Right lung (tissue), 2 donors: ENCODE measurements at regions not wholly inside any gene's neighbourhood (a gene's known extent, or its start where the extent isn't known, plus 50 kb on each side); places are given as distances from the start of the nearest gene placed in this dataset.

ENCODE experiments used
- DNase-seq, 2 donors: peaks; one replicate each; pipeline ENCODE4 v3.0.0-alpha.2; 2013

DNA sequence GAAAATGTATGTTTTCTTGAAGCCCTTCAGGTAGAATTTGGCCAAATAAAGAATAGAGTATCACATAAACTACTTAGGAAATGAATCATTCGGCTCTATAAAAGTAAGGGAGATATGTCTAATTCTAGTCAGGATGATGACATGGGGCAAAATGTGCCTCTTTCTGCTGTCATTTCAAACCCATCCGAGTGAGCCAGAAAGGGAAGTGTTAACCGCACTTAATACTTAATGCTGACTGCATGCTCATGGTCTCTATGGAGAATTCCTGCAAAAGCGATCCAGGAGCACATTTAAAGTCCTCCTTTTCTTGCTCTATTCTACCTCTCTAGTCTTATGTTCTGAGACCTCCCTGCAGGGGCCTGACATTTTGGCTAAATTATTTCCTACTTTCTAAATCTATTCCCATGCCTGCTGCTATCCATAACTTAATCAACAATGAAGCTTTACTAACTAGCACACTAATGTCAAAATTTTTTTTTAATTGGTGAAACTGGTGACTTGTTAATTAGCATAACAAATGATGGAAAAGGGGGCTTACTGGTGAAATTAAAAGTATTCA lies 127.4 kb downstream of the CDC42EP3 start:
- no peak for DNase-seq

DNA sequence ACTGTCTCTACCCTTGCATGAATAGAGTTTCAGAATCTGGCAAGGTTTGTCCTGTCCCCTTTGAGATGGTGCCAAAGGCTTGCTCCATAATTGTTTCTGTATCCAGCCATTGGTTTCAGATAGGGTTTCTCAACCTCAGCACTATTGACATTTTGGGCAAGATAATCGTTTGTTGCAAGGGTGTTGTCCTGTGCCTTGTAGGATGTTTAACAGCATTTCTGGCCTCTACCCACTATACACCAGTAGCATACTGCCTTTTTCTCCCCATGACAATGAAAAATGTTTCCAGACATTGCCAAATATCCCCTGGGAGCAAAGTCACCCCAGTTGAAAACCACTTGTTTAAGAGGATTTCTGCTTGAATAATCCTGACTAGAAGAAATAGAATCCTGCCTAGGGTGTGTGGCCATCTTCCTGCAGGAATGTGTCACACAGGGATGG lies 126.8 kb downstream of the CDC42EP3 start:
- no peak for DNase-seq

DNA sequence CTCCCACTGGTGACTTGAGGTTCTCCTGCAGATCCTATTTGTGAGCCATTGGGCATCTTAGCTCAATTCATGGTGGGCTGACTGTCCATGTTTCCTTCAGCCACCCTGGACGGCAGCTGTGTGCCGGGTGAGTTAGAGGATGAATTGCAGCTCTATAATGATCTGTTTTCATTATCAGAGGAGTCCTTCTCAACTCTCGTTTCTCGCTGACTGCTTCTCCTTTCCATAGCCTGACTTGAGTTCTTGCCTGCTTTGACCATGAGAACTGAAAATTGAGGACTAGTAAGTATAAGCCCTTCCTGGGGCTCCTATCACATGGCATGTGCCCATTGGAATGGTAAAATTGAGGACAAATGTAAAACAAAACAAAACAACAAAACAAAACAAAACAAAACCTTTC lies 121.8 kb downstream of the CDC42EP3 start:
- no peak for DNase-seq

DNA sequence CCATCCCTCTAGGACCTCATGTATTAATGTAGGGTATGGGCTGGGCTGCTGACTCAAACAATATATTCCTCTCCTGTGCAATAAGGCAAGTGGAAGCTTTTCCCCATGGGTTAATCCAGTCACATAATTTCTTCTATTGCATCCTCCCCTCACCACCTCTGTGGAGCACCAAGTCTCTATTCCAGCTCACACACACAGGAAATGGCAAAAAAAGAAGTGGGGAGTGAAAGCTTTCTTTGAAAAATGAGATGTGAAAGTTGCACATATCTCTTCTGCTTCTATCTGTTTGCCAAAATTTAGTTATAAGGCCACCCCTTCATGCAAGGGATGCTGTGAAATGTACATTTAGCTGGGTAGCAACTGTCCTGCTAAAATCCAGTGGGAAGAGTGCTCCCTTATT lies 121.3 kb downstream of the CDC42EP3 start:
- no peak for DNase-seq

- no peak for DNase-seq
These were observed 119.7 kb downstream of the CDC42EP3 start for GRCh38 chr2:37551783-37552182.

GRCh38 chr2:37552339-37552738 lies 119.1 kb downstream of the CDC42EP3 start:
- no peak for DNase-seq

DNA sequence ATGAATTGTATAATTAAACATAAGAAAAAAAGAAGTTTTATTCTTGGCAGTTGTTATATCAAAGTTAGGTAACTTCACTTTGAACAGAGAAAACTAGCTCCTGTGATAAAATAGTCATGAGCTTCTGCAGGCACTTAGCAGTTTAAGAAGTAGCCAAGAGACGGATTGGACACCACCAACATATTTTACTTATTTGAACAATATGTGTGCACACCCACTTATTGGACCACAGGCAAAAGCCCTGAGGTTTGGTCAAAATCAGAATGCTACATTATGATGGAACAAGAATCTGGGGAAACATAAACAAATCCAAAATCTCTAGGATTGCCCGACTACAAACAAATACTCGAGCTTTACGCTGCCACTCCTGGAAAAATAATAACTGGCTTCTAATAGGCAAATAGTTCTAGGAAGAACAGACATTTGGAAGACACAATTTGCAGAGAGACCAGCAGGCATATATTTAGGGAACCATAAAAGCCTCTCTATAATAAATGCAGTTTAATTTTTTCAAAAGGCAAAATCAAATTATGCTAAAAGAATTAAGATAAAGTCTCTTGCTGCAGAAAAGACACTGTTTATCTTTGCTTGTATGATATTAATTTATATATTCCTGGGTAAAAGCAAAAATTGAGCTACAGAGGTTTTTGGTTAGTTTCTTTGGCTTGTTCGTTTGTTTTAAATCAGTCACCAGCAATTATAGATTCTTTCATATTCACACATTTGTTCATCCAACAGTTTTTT lies 117.9 kb downstream of the CDC42EP3 start:
- no peak for DNase-seq

DNA sequence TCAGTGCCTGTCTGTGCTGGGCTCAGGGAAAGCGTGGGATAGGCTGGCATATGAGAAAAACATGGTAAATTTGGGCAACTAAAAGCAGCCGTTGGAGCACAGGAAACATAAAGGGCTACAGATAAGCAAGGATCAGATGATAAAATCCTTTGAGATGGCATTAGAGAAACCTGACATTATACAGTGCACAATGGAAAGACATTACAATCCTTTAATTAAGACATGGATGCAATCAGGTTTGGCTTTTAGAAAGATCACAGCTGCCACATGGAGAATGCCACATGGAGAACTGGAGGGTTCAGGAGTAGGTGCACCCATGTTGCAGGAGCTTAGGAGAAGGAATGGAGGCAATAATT lies 117.3 kb downstream of the CDC42EP3 start:
- DNase-seq = no peak

- no peak for DNase-seq
These were observed 116.8 kb downstream of the CDC42EP3 start for GRCh38 chr2:37554687-37555086.

- DNase-seq = no peak
These were observed 116.0 kb downstream of the CDC42EP3 start for GRCh38 chr2:37555457-37555856.

DNA sequence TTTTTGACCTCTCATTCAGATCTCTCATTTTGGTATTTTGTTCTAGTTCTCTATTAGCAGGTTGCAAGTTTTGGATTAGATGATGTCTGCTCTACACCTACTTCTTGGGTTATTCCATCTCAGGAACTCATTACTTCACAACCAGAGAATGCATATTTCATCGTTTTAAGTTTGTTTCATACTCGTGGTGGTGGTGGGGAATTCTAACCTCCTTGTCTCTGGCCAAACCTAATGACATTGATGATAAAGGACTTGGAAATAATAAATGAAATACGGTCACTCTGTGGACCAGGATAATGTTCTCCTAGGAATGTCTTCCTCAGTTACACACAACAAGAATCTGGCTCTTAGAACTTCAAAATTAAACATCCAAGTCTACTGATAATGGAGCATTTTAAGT lies 115.2 kb downstream of the CDC42EP3 start:
- DNase-seq = no peak

DNA sequence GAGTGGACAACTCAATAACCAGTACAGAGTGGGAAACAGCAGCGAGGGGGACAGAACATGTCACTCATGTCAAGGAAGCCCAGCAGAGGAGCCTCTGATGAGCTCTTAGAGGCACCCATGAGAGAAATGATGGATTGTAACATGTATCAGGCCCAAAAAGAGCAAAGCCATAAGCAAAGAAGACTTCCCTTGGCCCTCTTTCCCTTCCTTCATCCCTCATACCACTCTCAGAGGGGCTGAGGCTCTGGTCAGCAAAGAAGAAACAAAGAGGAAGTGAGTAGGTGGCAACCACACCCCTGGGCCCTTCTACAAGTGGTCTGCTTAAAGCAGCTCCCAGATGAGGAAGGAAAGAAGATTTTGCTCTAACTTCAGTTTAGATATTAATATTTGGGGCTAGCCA lies 112.8 kb downstream of the CDC42EP3 start:
- no peak for DNase-seq

GRCh38 chr2:37560241-37560848 lies 111.1 kb downstream of the CDC42EP3 start:
- no peak for DNase-seq

- DNase-seq = no peak
These were observed 110.4 kb downstream of the CDC42EP3 start for GRCh38 chr2:37560863-37561614.

DNA sequence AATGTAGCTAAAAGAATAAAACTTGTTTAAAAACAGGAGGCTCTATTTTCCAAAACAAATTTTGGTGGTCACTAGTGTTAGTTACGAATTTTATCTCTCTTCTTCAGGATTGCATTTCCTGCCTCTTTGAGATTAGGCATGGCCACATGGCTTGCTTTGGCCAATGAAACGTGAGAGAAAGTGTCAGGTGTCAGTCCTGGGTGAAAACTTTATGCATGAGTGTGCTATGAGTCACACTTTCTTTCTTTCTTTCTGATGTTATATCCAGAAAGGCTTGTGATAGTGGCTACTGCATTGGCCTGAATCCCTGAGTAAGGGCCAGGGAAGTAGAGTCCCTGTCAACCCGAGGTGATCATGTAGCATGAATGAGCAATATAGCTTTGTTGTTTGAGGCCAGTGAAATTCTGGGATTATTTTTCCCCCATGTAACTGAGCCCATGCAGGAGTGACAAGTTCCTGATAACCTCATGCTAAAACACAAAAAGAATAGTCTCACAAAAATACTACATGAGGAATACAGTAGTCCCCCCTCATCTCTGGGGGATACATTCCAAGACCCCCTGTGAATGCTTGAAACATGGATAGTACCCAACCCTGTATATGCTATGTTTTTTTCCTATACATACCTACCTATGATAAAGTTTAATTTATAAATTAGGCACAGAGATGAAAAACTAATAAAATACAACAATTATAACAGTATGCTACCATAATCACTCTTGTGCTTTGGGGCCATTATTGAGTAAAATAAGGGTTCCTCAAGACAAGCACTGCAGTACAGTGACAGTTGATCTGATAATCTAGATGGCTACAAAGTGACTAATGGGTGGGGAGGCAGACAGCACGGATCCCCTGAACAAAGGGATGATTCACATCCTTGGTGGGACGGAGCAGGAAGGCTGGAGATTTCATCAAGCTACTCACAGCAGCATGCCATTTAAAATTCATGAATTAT lies 109.5 kb downstream of the CDC42EP3 start:
- DNase-seq = no peak

DNA sequence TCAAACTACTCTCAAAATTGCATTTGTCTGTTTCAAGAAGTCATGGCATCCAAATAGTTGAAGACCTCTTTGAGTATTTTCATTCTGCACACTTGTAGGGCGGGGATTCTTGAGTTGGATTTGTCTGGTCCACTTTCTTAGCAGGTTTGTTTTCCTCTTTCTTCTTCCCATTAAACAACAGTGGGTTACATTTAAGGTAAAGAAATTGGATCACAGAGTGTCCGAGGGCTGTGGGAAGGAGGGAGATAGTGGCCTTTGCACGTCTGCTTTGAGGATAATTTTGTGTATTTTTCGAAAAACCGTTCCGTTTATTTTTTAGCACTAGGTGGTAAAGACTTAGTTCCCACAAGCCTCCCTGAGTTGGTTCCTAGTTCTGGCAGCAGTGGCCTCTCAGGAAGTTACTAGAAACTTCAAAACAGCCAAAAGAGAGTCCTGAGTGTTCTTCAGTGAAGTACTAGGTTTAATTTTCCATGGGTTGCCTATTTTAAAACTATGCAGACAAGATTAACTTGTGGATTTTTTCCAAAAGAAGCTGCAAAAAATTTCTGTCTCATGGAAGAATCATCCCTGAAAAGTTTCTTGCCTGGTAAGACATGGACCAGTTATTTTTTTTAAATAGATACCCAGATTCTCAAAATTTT lies 107.9 kb downstream of the CDC42EP3 start:
- no peak for DNase-seq

DNA sequence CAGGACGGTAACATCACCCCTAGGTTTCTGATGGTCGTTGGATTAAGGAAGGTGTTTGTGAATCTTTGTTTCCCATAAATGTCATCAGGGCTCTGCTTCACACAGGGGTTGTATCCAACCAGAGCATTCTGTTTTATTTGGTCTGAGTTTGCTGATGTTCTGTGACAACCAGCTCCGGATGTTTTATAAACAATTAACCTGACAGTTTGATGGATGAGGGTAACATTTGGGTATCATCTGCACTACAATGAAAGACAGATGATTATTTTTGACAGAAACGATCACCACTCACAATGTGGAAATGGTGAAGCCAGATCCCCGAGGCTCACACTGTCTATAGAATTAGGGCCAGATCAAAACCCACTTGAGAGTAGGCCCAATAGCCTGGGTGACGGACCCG lies 107.1 kb downstream of the CDC42EP3 start:
- DNase-seq = no peak

DNA sequence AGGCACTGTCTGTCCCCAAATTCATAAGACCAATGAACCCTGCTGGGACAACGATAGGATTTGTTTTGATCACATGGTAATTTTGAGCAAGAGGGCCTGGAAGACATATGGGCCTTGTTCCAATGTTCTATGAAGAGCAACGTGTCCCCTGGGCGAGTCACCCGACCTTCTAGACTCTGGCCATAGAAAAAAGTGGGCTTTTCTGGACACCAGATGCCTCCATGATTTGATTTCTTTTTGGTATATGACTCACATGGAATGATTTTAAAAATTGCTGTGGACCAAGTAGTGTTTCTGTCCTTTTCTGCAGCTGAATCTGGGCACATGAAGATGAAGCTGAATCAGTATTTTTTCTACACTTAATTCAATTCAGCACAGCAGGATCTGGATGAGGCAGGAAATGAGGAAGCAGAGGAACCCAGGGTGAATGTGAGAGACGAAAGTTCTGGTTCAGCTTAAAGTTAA lies 104.9 kb downstream of the CDC42EP3 start:
- no peak for DNase-seq

DNA sequence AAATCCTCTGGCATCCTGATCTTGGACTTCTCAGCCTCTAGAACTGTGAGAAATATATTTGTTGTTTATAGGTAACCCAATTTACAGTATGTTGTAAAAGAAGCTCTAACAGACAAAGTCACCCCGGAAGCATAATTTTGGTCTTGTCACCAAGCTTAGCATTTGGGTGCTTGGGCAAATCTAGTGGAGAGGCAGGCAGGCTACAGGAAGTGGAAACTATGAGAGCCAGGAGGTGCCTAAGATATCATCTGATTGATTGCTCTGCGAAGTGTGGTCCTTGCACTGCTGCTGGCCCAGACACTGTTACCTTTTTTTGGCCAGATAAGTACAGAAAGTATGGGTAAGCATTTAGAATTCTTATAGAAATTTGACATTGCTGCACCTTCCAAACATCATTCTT lies 102.9 kb downstream of the CDC42EP3 start:
- no peak for DNase-seq

GRCh38 chr2:37569131-37569823 lies 102.2 kb downstream of the CDC42EP3 start:
- no peak for DNase-seq
